ENCODE measurements at regions not wholly inside any gene's neighbourhood (a gene's known extent, or its start where the extent isn't known, plus 50 kb on each side); places are given as distances from the start of the nearest gene placed in this dataset.

GRCh38 chr13:104645786-104646185 lies 1579.6 kb upstream of the SLC10A2 start:
- Histone ChIP-seq H3K9me3 (ENCODE audit: control insufficient read depth in 2 of 3, low read length in 3 of 3) (no peaks in the 10 kb centered on the region), H3K27me3 (ENCODE audit: control insufficient read depth in 2 of 2, insufficient read depth in 2 of 2, low read length in 2 of 2) (no peaks in the 10 kb centered on the region), H3K27ac (ENCODE audit: low read depth, low read length) (no peak overlapping the region), H3K36me3 (ENCODE audit: control insufficient read depth in 2 of 3, insufficient read depth in 3 of 3, low read length in 3 of 3) (no peaks in the 10 kb centered on the region), H3K4me1 (ENCODE audit: control insufficient read depth in 2 of 2, insufficient read depth in 2 of 2, low read length in 2 of 2) (no peaks in the 10 kb centered on the region), H3K4me3 (ENCODE audit: low read length) (no peak overlapping the region)
- ATAC-seq: no peak
- Mint-ChIP-seq H3K4me1 (no peaks in the 10 kb centered on the region), H3K27me3 (peaks cover 0 to 10% (median 0%) of the 10 kb centered on the region in 5 donors), H3K9me3 (peaks cover 0 to 3% (median 0%) of the 10 kb centered on the region in 11 donors), H3K36me3 (no peaks in the 10 kb centered on the region), H3K27ac (no peak overlapping the region), H3K4me3 (no peak overlapping the region)
- intact Hi-C loops (cut with micrococcal nuclease): no loop called here
- POLR2A ChIA-PET: no interaction called here
- no peak for DNase-seq
- CTCF ChIA-PET: no interaction called here

- Histone ChIP-seq H3K27me3 (ENCODE audit: control insufficient read depth in 2 of 2, insufficient read depth in 2 of 2, low read length in 2 of 2) (no peaks in the 10 kb centered on the region), H3K4me3 (ENCODE audit: low read length) (no peak overlapping the region), H3K27ac (ENCODE audit: low read depth, low read length) (no peak overlapping the region), H3K36me3 (ENCODE audit: control insufficient read depth in 2 of 3, insufficient read depth in 3 of 3, low read length in 3 of 3) (no peaks in the 10 kb centered on the region), H3K9me3 (ENCODE audit: control insufficient read depth in 2 of 3, low read length in 3 of 3) (no peaks in the 10 kb centered on the region), H3K4me1 (ENCODE audit: control insufficient read depth in 2 of 2, insufficient read depth in 2 of 2, low read length in 2 of 2) (no peaks in the 10 kb centered on the region)
- intact Hi-C loops (cut with micrococcal nuclease): no loop called here
- CTCF ChIA-PET: no interaction called here
- peaks cover 0 to 8% (median 0%) of the 10 kb centered on the region in 11 donors for H3K9me3 Mint-ChIP-seq
- no peak overlapping the region for H3K27ac Mint-ChIP-seq
- H3K4me1 Mint-ChIP-seq: no peaks in the 10 kb centered on the region
- POLR2A ChIA-PET: no interaction called here
- DNase-seq (no peak), ATAC-seq (no peak)
- H3K4me3 Mint-ChIP-seq: no peak overlapping the region
- no peaks in the 10 kb centered on the region for H3K36me3 Mint-ChIP-seq
- peaks cover 0 to 11% (median 0%) of the 10 kb centered on the region in 5 donors for H3K27me3 Mint-ChIP-seq
Measured at GRCh38 chr13:104641309-104641708, 1575.1 kb upstream of the SLC10A2 start.

GRCh38 chr13:104635879-104636278 lies 1569.7 kb upstream of the SLC10A2 start:
- DNase-seq (no peak), ATAC-seq (no peak)
- Histone ChIP-seq H3K27ac (ENCODE audit: low read depth, low read length) (no peak overlapping the region), H3K36me3 (ENCODE audit: control insufficient read depth in 2 of 3, insufficient read depth in 3 of 3, low read length in 3 of 3) (no peaks in the 10 kb centered on the region), H3K9me3 (ENCODE audit: control insufficient read depth in 2 of 3, low read length in 3 of 3) (no peaks in the 10 kb centered on the region), H3K4me3 (ENCODE audit: low read length) (no peak overlapping the region), H3K4me1 (ENCODE audit: control insufficient read depth in 2 of 2, insufficient read depth in 2 of 2, low read length in 2 of 2) (no peaks in the 10 kb centered on the region), H3K27me3 (ENCODE audit: control insufficient read depth in 2 of 2, insufficient read depth in 2 of 2, low read length in 2 of 2) (no peaks in the 10 kb centered on the region)
- ChIA-PET POLR2A (no interaction called here), CTCF (no interaction called here)
- Mint-ChIP-seq H3K4me1 (no peaks in the 10 kb centered on the region), H3K4me3 (no peak overlapping the region), H3K36me3 (no peaks in the 10 kb centered on the region), H3K27me3 (peaks cover 0 to 7% (median 0%) of the 10 kb centered on the region in 5 donors), H3K27ac (no peak overlapping the region), H3K9me3 (peaks cover 0 to 6% (median 0%) of the 10 kb centered on the region in 11 donors)
- intact Hi-C loops (cut with micrococcal nuclease): no loop called here

GRCh38 chr13:104634016-104634415 lies 1567.8 kb upstream of the SLC10A2 start:
- ATAC-seq (no peak), DNase-seq (no peak)
- Histone ChIP-seq H3K27me3 (ENCODE audit: control insufficient read depth in 2 of 2, insufficient read depth in 2 of 2, low read length in 2 of 2) (no peaks in the 10 kb centered on the region), H3K36me3 (ENCODE audit: control insufficient read depth in 2 of 3, insufficient read depth in 3 of 3, low read length in 3 of 3) (no peaks in the 10 kb centered on the region), H3K9me3 (ENCODE audit: control insufficient read depth in 2 of 3, low read length in 3 of 3) (no peaks in the 10 kb centered on the region), H3K4me1 (ENCODE audit: control insufficient read depth in 2 of 2, insufficient read depth in 2 of 2, low read length in 2 of 2) (no peaks in the 10 kb centered on the region), H3K4me3 (ENCODE audit: low read length) (no peak overlapping the region), H3K27ac (ENCODE audit: low read depth, low read length) (no peak overlapping the region)
- Mint-ChIP-seq H3K27me3 (no peaks in the 10 kb centered on the region), H3K4me3 (no peak overlapping the region), H3K36me3 (no peaks in the 10 kb centered on the region), H3K4me1 (no peaks in the 10 kb centered on the region), H3K9me3 (no peaks in the 10 kb centered on the region), H3K27ac (no peak overlapping the region)
- POLR2A ChIA-PET: no interaction called here
- intact Hi-C loops (cut with micrococcal nuclease): no loop called here
- CTCF ChIA-PET: no interaction called here

GRCh38 chr13:104632736-104633135 lies 1566.5 kb upstream of the SLC10A2 start:
- H3K4me3 Mint-ChIP-seq: no peak overlapping the region
- intact Hi-C loops (cut with micrococcal nuclease): no loop called here
- POLR2A ChIA-PET: no interaction called here
- H3K4me1 Mint-ChIP-seq: no peaks in the 10 kb centered on the region
- no peaks in the 10 kb centered on the region for H3K27me3 Mint-ChIP-seq
- CTCF ChIA-PET: no interaction called here
- H3K27me3 ChIP-seq (ENCODE audit: control insufficient read depth in 2 of 2, insufficient read depth in 2 of 2, low read length in 2 of 2): no peaks in the 10 kb centered on the region
- no peaks in the 10 kb centered on the region for H3K9me3 ChIP-seq (ENCODE audit: control insufficient read depth in 2 of 3, low read length in 3 of 3)
- no peak overlapping the region for H3K27ac Mint-ChIP-seq
- DNase-seq: no peak
- H3K4me1 ChIP-seq (ENCODE audit: control insufficient read depth in 2 of 2, insufficient read depth in 2 of 2, low read length in 2 of 2): no peaks in the 10 kb centered on the region
- H3K36me3 Mint-ChIP-seq: no peaks in the 10 kb centered on the region
- H3K27ac ChIP-seq (ENCODE audit: low read depth, low read length): no peak overlapping the region
- H3K36me3 ChIP-seq (ENCODE audit: control insufficient read depth in 2 of 3, insufficient read depth in 3 of 3, low read length in 3 of 3): no peaks in the 10 kb centered on the region
- ATAC-seq: no peak
- no peak overlapping the region for H3K4me3 ChIP-seq (ENCODE audit: low read length)
- H3K9me3 Mint-ChIP-seq: no peaks in the 10 kb centered on the region

GRCh38 chr13:104625201-104625600 lies 1559.0 kb upstream of the SLC10A2 start:
- Histone ChIP-seq H3K36me3 (ENCODE audit: control insufficient read depth in 2 of 3, insufficient read depth in 3 of 3, low read length in 3 of 3) (no peaks in the 10 kb centered on the region), H3K4me1 (ENCODE audit: control insufficient read depth in 2 of 2, insufficient read depth in 2 of 2, low read length in 2 of 2) (no peaks in the 10 kb centered on the region), H3K27me3 (ENCODE audit: control insufficient read depth in 2 of 2, insufficient read depth in 2 of 2, low read length in 2 of 2) (no peaks in the 10 kb centered on the region), H3K27ac (ENCODE audit: low read depth, low read length) (no peak overlapping the region), H3K9me3 (ENCODE audit: control insufficient read depth in 2 of 3, low read length in 3 of 3) (no peaks in the 10 kb centered on the region), H3K4me3 (ENCODE audit: low read length) (no peak overlapping the region)
- ATAC-seq: no peak
- Mint-ChIP-seq H3K9me3 (peaks cover 0 to 2% (median 0%) of the 10 kb centered on the region in 11 donors), H3K27me3 (no peaks in the 10 kb centered on the region), H3K36me3 (no peaks in the 10 kb centered on the region), H3K4me3 (no peak overlapping the region), H3K27ac (no peak overlapping the region), H3K4me1 (no peaks in the 10 kb centered on the region)
- intact Hi-C loops (cut with micrococcal nuclease): no loop called here
- POLR2A ChIA-PET: no interaction called here
- DNase-seq: no peak
- CTCF ChIA-PET: no interaction called here

- no peaks in the 10 kb centered on the region for H3K27me3 Mint-ChIP-seq
- Histone ChIP-seq H3K27me3 (ENCODE audit: control insufficient read depth in 2 of 2, insufficient read depth in 2 of 2, low read length in 2 of 2) (no peaks in the 10 kb centered on the region), H3K9me3 (ENCODE audit: control insufficient read depth in 2 of 3, low read length in 3 of 3) (no peaks in the 10 kb centered on the region), H3K4me1 (ENCODE audit: control insufficient read depth in 2 of 2, insufficient read depth in 2 of 2, low read length in 2 of 2) (no peaks in the 10 kb centered on the region), H3K36me3 (ENCODE audit: control insufficient read depth in 2 of 3, insufficient read depth in 3 of 3, low read length in 3 of 3) (no peaks in the 10 kb centered on the region), H3K27ac (ENCODE audit: low read depth, low read length) (no peak overlapping the region), H3K4me3 (ENCODE audit: low read length) (no peak overlapping the region)
- no peak for ATAC-seq
- DNase-seq: no peak
- H3K4me1 Mint-ChIP-seq: no peaks in the 10 kb centered on the region
- H3K27ac Mint-ChIP-seq: no peak overlapping the region
- no peaks in the 10 kb centered on the region for H3K36me3 Mint-ChIP-seq
- H3K4me3 Mint-ChIP-seq: no peak overlapping the region
- intact Hi-C loops (cut with micrococcal nuclease): no loop called here
- H3K9me3 Mint-ChIP-seq: peaks cover 3 to 22% (median 8%) of the 10 kb centered on the region in 11 donors
- ChIA-PET CTCF (no interaction called here), POLR2A (no interaction called here)
Measured at GRCh38 chr13:104616990-104617389, 1550.8 kb upstream of the SLC10A2 start.
